GM23248 (cell line): ENCODE measurements at regions not wholly inside any gene's neighbourhood (a gene's known extent, or its start where the extent isn't known, plus 50 kb on each side); places are given as distances from the start of the nearest gene placed in this dataset.

Experiments used
- DNase-seq: peaks from one replicate; pipeline ENCODE4 v3.0.0-alpha.2; 2015
- H2AFZ ChIP-seq: fragments of 200-600 bp; sonication (generic); 2 replicates; pipeline ENCODE4 v1.6.1; 2016; ENCODE audit warnings: antibody characterized with exemption
- H3F3A ChIP-seq: fragments of 200-600 bp; sonication (generic); 2 replicates; pipeline ENCODE4 v1.6.1; 2016; ENCODE audit warnings: mild to moderate bottlenecking, antibody characterized with exemption, mixed run types; ENCODE audit not compliant: insufficient read depth
- H3K27ac ChIP-seq: fragments of 200-600 bp; sonication (generic); 2 replicates; pipeline ENCODE4 v1.5.1; 2016; ENCODE audit warnings: mild to moderate bottlenecking
- H3K27me3 ChIP-seq: fragments of 200-600 bp; sonication (generic); replicated peaks from 2 replicates; pipeline ENCODE4 v1.6.1; 2016; ENCODE audit warnings: mild to moderate bottlenecking; ENCODE audit not compliant: insufficient read depth
- H3K36me3 ChIP-seq: fragments of 200-600 bp; sonication (generic); 2 replicates; pipeline ENCODE4 v1.6.1; 2016; ENCODE audit warnings: low read depth, mild to moderate bottlenecking
- H3K4me1 ChIP-seq: fragments of 200-600 bp; sonication (generic); 2 replicates; pipeline ENCODE4 v1.6.1; 2016; ENCODE audit warnings: mild to moderate bottlenecking; ENCODE audit not compliant: insufficient read depth
- H3K4me2 ChIP-seq: fragments of 200-600 bp; sonication (generic); one replicate; pipeline ENCODE4 v1.6.1; 2016; ENCODE audit warnings: mild to moderate bottlenecking; ENCODE audit not compliant: unreplicated experiment
- H3K4me3 ChIP-seq: fragments of 200-600 bp; sonication (generic); 2 replicates; pipeline ENCODE4 v1.5.1; 2016; ENCODE audit warnings: mild to moderate bottlenecking
- H3K79me2 ChIP-seq: fragments of 200-600 bp; sonication (generic); 2 replicates; pipeline ENCODE4 v1.6.1; 2016; ENCODE audit warnings: mild to moderate bottlenecking; ENCODE audit not compliant: insufficient read depth
- H3K9ac ChIP-seq: fragments of 200-600 bp; sonication (generic); 2 replicates; pipeline ENCODE4 v1.6.1; 2016; ENCODE audit warnings: mild to moderate bottlenecking
- H3K9me2 ChIP-seq: fragments of 200-600 bp; sonication (generic); 2 replicates; pipeline ENCODE4 v1.6.1; 2016; ENCODE audit warnings: mixed run types, mild to moderate bottlenecking, moderate library complexity; ENCODE audit not compliant: insufficient read depth
- H3K9me3 ChIP-seq: fragments of 200-600 bp; sonication (generic); one replicate; pipeline ENCODE4 v1.6.1; 2017; ENCODE audit warnings: low read depth
- H4K20me1 ChIP-seq: fragments of 200-600 bp; sonication (generic); 2 replicates; pipeline ENCODE4 v1.6.0; 2016; ENCODE audit not compliant: insufficient read depth
- EZH2 ChIP-seq: fragments of 200-600 bp; sonication (generic); IDR thresholded peaks from 2 replicates; pipeline ENCODE4 v1.6.1; 2018; ENCODE audit warnings: antibody characterized with exemption, mild to moderate bottlenecking; ENCODE audit not compliant: insufficient read depth, poor library complexity, severe bottlenecking
- EZH2phosphoT487 ChIP-seq: fragments of 200-600 bp; sonication (generic); IDR thresholded peaks from 2 replicates; pipeline ENCODE4 v1.6.1; 2018; ENCODE audit warnings: antibody characterized with exemption, moderate library complexity, mild to moderate bottlenecking, low read depth; ENCODE audit not compliant: insufficient read depth
- WGBS, 2 experiments: methylation state at CpG; one replicate each; pipeline ENCODE4 v1.1.6; 2015 to 2017; ENCODE audit warnings: low lambda C conversion rate in 2 of 2, low coverage in 1 of 2; ENCODE audit errors: missing lambda C conversion rate in 2 of 2; 5-methylcytosine and 5-hydroxymethylcytosine counted together
- in situ Hi-C: fragments of 300-500 bp; cut with MboI; formaldehyde crosslinking; loops from 2 replicates; pipeline ENCODE4 v1.15.0; 2020

- H3K27me3 ChIP-seq: no peaks in the 10 kb centered on the region
- no peak overlapping the region for H3K4me2 ChIP-seq
- no peaks in the 10 kb centered on the region for H3K36me3 ChIP-seq
- no peak overlapping the region for H3K9ac ChIP-seq
- no peaks in the 10 kb centered on the region for H3K9me3 ChIP-seq
- TF ChIP-seq EZH2phosphoT487 (no peak), EZH2 (no peak)
- H2AFZ ChIP-seq: no peak overlapping the region
- in situ Hi-C loops: no loop called here
- H3K79me2 ChIP-seq: no peaks in the 10 kb centered on the region
- H4K20me1 ChIP-seq: no peaks in the 10 kb centered on the region
- no peaks in the 10 kb centered on the region for H3K4me1 ChIP-seq
- no peak overlapping the region for H3K27ac ChIP-seq
- DNase-seq: no peak
- H3K9me2 ChIP-seq: no peaks in the 10 kb centered on the region
- no peak overlapping the region for H3K4me3 ChIP-seq
- H3F3A ChIP-seq: no peaks in the 10 kb centered on the region
- whole genome bisulfite sequencing, 2 experiments: 58 to 59% methylated on average over 1 of the region's 1 CpG
Measured at GRCh38 chr12:70048521-70049250, 194.5 kb upstream of the CNOT2 start.

DNA sequence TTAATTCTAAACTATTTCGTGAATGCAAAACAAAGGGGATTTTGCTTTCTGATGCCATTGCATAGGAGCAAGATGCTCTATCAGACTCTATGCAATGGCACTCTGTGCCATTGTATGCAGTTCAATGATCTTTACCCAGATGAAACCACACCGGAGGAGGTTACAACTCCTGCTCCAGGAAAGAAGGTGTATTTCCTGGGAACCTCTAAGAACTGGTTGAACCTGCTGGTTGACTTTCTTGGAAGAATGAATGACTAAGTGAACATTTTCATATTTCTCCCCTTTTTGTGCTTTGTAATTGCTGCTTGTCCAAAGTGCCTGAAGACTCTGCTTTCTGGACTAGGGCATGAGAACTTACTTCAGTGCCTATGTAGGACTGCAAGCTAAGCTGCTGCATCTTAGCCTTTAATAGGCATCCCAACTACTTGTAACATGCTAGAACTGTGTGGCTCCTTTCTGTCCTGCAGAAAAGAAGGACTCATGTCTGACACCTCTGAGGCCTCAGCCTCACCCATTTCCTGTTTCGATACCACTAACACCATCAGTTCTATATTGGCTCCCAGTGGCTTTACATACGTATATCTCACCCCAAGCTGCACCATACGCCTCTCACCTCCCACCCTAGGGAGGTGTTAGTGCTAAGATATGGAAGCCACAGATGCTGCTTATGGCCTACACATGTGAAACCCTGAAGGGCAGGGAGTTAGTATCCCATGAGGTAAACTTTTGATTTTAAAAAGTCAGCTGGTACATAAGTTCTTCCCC, 193.5 kb upstream of the CNOT2 start:
- no peaks in the 10 kb centered on the region for H3K27me3 ChIP-seq

GRCh38 chr12:70052476-70052875, 190.8 kb upstream of the CNOT2 start:
- no peaks in the 10 kb centered on the region for H3K36me3 ChIP-seq
- H4K20me1 ChIP-seq: no peaks in the 10 kb centered on the region
- H2AFZ ChIP-seq: no peak overlapping the region
- H3K9ac ChIP-seq: no peak overlapping the region
- no peak for TF ChIP-seq EZH2
- no peak for TF ChIP-seq EZH2phosphoT487
- no peak overlapping the region for H3K4me3 ChIP-seq
- H3F3A ChIP-seq: no peaks in the 10 kb centered on the region
- no peaks in the 10 kb centered on the region for H3K9me3 ChIP-seq
- no peak overlapping the region for H3K4me2 ChIP-seq
- WGBS, 2 experiments: 59 to 71% methylated on average over 1 of the region's 1 CpG
- no peak for DNase-seq
- no peaks in the 10 kb centered on the region for H3K27me3 ChIP-seq
- no peaks in the 10 kb centered on the region for H3K4me1 ChIP-seq
- no peaks in the 10 kb centered on the region for H3K79me2 ChIP-seq
- in situ Hi-C loops: no loop called here
- H3K27ac ChIP-seq: no peak overlapping the region
- no peaks in the 10 kb centered on the region for H3K9me2 ChIP-seq

More for the DNA sequence above, 193.5 kb upstream of the CNOT2 start:
- Histone ChIP-seq H3K27ac (no peak overlapping the region), H3K79me2 (no peaks in the 10 kb centered on the region), H4K20me1 (no peaks in the 10 kb centered on the region), H3K9ac (no peak overlapping the region), H3K36me3 (no peaks in the 10 kb centered on the region), H3K9me3 (no peaks in the 10 kb centered on the region), H3K9me2 (no peaks in the 10 kb centered on the region), H3K4me1 (no peaks in the 10 kb centered on the region), H3F3A (no peaks in the 10 kb centered on the region), H2AFZ (no peak overlapping the region), H3K4me3 (no peak overlapping the region), H3K4me2 (no peak overlapping the region)
- in situ Hi-C loops: no loop called here
- DNase-seq: no peak
- 73 to 74% methylated on average over 5 of the region's 5 CpGs for WGBS, 2 experiments
- TF ChIP-seq EZH2 (no peak), EZH2phosphoT487 (no peak)

DNA sequence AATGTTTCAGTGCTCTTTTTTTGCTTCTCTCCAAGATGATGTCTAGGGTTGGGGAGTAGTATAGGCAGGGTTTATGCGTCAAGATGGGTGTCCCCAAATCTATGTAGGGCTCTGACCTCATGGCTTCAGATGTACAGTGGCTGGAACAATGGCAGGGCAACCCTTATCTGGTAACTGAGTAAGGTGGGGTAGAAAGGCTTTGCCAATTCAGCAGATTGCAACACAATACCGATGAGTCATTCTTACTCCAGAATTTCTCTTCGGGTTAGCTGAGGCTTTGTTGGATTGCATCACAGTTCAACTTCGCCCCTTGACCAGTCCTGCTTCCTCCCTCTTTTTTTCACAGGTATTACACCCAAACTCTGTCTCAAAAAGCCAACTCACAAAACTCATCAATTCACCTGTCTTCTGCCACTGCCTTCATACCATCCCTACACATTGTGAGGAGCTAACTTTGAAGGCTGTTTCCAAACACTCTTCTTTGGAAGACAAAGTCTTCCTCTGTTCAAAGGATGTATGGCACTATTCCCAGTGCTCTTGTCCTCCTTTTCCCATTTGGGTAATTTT, 190.2 kb upstream of the CNOT2 start:
- TF ChIP-seq EZH2 (no peak), EZH2phosphoT487 (no peak)
- no peaks in the 10 kb centered on the region for H3K36me3 ChIP-seq
- in situ Hi-C loops: no loop called here
- H3K27me3 ChIP-seq: no peaks in the 10 kb centered on the region
- no peaks in the 10 kb centered on the region for H3K9me3 ChIP-seq
- H3K4me1 ChIP-seq: no peaks in the 10 kb centered on the region
- no peaks in the 10 kb centered on the region for H4K20me1 ChIP-seq
- no peak overlapping the region for H3K27ac ChIP-seq
- no peak overlapping the region for H2AFZ ChIP-seq
- H3K4me3 ChIP-seq: no peak overlapping the region
- H3F3A ChIP-seq: no peaks in the 10 kb centered on the region
- peak; percentile 80 for DNase-seq
- H3K4me2 ChIP-seq: no peak overlapping the region
- no peaks in the 10 kb centered on the region for H3K9me2 ChIP-seq
- H3K9ac ChIP-seq: no peak overlapping the region
- no peaks in the 10 kb centered on the region for H3K79me2 ChIP-seq
- 21 to 31% methylated on average over 4 of the region's 4 CpGs for WGBS, 2 experiments
